ENCODE measurements at regions not wholly inside any gene's neighbourhood (a gene's known extent, or its start where the extent isn't known, plus 50 kb on each side); places are given as distances from the start of the nearest gene placed in this dataset.
"Not testable (repeated sequence)": the region's sequence is repeated elsewhere in the genome, so short reads cannot be mapped to it uniquely, and the experiment has no call there.

DNA sequence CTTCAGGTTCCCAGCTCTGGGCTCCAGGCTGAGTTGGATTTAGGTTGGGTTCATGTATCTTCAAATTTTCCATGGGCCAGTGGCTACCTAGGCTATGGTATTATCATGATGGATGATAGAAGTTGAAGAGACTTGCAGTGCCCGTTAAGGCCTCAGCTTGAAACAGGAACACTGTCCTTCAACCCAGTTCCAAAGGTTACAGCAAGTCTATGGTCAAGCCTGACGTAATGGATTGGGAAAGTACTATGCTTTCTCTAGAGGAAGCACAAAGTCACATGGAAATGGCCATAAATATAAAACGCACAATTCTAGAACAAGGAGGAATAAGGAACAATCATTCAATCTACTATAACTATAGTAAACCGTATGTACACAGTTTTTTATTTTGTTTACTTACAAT, 593.2 kb downstream of the ZEB2 start:
- peaks cover 7% of the 10 kb centered on the region; the same call in 1 of the 2 replicates for H3K9me3 ChIP-seq (ENCODE audit: insufficient read depth, low read length)
- H3K4me3 ChIP-seq (ENCODE audit: insufficient read length, low read depth) = no peak overlapping the region
- H3K27me3 ChIP-seq (ENCODE audit: insufficient read depth, insufficient read length) = no peaks in the 10 kb centered on the region
- no peak for TF ChIP-seq YY1 (IDR thresholded peaks at IDR 0.05; ENCODE audit: insufficient read depth, insufficient read length)
- no peak for TF ChIP-seq ZNF274 (IDR thresholded peaks at IDR 0.05; ENCODE audit: low read depth, low read length)
- TF ChIP-seq SUZ12 (IDR thresholded peaks at IDR 0.05; ENCODE audit: extremely low read depth, insufficient read depth, insufficient read length) = no peak
- no peak for DNase-seq (ENCODE audit: low read depth, low spot score)
- no peak overlapping the region for H3K9ac ChIP-seq (ENCODE audit: insufficient read length, low read depth)
- no peaks in the 10 kb centered on the region for H3K4me1 ChIP-seq (ENCODE audit: insufficient read depth, insufficient read length)
- H3K36me3 ChIP-seq (ENCODE audit: insufficient read depth, insufficient read length, low read length) = no peaks in the 10 kb centered on the region

DNA sequence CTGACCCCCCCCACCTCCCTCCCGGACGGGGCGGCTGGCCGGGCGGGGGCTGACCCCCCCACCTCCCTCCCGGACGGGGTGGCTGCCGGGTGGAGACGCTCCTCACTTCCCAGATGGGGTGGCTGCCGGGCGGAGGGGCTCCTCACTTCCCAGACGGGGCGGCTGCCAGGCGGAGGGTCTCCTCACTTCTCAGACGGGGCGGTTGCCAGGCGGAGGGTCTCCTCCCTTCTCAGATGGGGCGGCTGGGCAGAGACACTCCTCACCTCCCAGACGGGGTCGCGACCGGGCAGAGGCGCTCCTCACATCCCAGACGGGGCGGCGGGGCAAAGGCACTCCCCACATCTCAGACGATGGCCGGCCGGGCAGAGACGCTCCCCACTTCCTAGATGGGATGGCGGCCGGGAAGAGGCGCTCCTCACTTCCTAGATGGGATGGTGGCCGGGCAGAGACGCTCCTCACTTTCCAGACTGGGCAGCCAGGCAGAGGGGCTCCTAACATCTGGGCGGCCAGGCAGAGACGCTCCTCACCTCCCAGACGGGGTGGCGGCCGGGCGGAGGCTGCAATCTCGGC, 597.6 kb downstream of the ZEB2 start:
- H3K27me3 ChIP-seq (ENCODE audit: insufficient read depth, insufficient read length); H3K4me1 ChIP-seq (ENCODE audit: insufficient read depth, insufficient read length); H3K36me3 ChIP-seq (ENCODE audit: insufficient read depth, insufficient read length, low read length); DNase-seq (ENCODE audit: low read depth, low spot score); H3K9ac ChIP-seq (ENCODE audit: insufficient read length, low read depth); H3K4me3 ChIP-seq (ENCODE audit: insufficient read length, low read depth): not testable (repeated sequence)
- H3K9me3 ChIP-seq (ENCODE audit: insufficient read depth, low read length) = peaks cover 32% of the 10 kb centered on the region; the same call in 1 of the 2 replicates

DNA sequence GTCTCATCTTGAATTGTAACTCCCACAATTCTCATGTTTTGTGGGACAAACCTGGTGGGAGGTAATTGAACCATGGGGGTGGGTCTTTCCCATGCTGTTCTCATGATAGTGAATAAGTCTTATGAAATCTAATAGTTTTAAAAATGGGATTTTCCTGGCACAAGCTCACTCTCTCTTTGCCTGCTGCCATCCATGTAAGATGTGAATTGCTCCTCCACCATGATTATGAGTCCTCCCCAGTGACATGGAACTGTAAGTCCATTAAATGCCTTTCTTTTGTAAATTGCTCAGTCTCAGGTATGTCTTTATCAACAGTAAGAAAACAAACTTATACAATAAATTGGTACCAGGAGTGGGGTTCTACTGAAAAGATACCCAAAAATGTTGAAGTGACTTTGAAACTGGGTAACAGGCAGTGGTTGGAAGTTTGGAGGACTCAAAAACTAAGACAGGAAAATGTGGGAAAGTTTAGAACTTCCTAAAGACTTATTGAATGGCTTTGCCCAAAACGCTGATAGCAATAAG, 601.4 kb downstream of the ZEB2 start:
- H3K4me1 ChIP-seq (ENCODE audit: insufficient read depth, insufficient read length) = no peaks in the 10 kb centered on the region
- H3K27me3 ChIP-seq (ENCODE audit: insufficient read depth, insufficient read length) = no peaks in the 10 kb centered on the region
- H3K9me3 ChIP-seq (ENCODE audit: insufficient read depth, low read length) = peaks cover 32% of the 10 kb centered on the region; the same call in 1 of the 2 replicates
- H3K36me3 ChIP-seq (ENCODE audit: insufficient read depth, insufficient read length, low read length) = no peaks in the 10 kb centered on the region
- DNase-seq (ENCODE audit: low read depth, low spot score) = no peak
- H3K4me3 ChIP-seq (ENCODE audit: insufficient read length, low read depth) = no peak overlapping the region
- TF ChIP-seq ZNF274 (IDR thresholded peaks at IDR 0.05; ENCODE audit: low read depth, low read length) = no peak
- no peak for TF ChIP-seq SUZ12 (IDR thresholded peaks at IDR 0.05; ENCODE audit: extremely low read depth, insufficient read depth, insufficient read length)
- TF ChIP-seq YY1 (IDR thresholded peaks at IDR 0.05; ENCODE audit: insufficient read depth, insufficient read length) = no peak
- no peak overlapping the region for H3K9ac ChIP-seq (ENCODE audit: insufficient read length, low read depth)

DNA sequence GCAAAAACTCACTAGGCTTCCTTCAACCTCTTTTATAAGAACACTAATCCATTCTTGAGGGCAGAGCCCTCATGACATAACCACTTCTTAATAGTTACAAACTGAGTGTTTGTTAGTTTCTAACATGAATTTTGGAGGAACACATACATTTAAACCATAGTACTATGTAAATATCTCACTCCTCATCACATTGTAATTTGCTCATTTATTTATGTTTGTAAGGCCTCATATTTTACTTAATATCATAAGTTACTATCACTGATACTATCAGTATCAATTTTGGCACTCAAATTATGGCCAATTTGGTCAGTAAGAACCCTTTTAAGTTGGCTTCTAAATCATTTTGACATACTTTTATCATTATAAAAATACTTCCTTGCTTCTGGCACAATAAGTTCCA, 603.1 kb downstream of the ZEB2 start:
- no peak for DNase-seq (ENCODE audit: low read depth, low spot score)
- Histone ChIP-seq H3K9ac (ENCODE audit: insufficient read length, low read depth) (no peak overlapping the region), H3K9me3 (ENCODE audit: insufficient read depth, low read length) (peaks cover 26% of the 10 kb centered on the region; the same call in 1 of the 2 replicates), H3K27me3 (ENCODE audit: insufficient read depth, insufficient read length) (no peaks in the 10 kb centered on the region), H3K4me3 (ENCODE audit: insufficient read length, low read depth) (no peak overlapping the region), H3K4me1 (ENCODE audit: insufficient read depth, insufficient read length) (no peaks in the 10 kb centered on the region), H3K36me3 (ENCODE audit: insufficient read depth, insufficient read length, low read length) (no peaks in the 10 kb centered on the region)
- TF ChIP-seq ZNF274 (IDR thresholded peaks at IDR 0.05; ENCODE audit: low read depth, low read length) (no peak), SUZ12 (IDR thresholded peaks at IDR 0.05; ENCODE audit: extremely low read depth, insufficient read depth, insufficient read length) (no peak), YY1 (IDR thresholded peaks at IDR 0.05; ENCODE audit: insufficient read depth, insufficient read length) (no peak)

DNA sequence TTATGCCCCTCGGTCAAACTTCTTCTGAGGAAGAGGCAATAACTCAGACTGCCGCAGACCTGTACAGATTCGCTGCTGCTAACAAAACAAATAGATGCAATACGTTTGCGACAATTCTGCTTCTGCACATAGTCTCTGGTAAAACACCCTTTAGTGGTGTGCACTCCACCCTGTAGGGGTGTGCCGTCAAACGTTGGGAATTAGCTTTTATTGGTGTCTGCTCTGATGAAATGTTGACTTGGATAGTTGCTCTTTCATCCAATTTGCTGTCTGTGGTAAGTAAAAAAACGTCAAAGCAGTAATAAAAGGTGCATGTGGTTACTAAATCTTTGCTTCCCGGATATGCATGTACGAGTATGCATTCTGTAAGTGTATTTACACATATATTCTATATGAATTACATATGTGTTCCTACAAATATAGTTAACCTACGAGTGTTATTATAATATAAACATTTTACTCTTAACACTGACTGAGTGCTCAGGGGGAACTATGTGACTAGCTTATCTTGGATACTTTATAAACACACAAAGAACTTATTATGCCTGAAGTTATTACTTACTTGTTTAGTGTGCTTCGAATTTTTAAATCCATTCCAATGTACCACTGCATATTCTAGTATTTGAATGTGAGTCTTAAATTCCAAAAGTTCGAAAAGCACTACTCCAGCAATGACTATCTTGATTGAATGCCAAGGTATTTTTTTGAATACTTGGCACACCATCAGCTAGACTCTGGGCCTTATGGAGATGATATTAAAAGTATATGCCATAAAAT, 610.2 kb downstream of the ZEB2 start:
- DNase-seq (ENCODE audit: low read depth, low spot score) = no peak
- Histone ChIP-seq H3K27me3 (ENCODE audit: insufficient read depth, insufficient read length) (no peaks in the 10 kb centered on the region), H3K4me3 (ENCODE audit: insufficient read length, low read depth) (no peak overlapping the region), H3K9ac (ENCODE audit: insufficient read length, low read depth) (no peak overlapping the region), H3K36me3 (ENCODE audit: insufficient read depth, insufficient read length, low read length) (no peaks in the 10 kb centered on the region), H3K9me3 (ENCODE audit: insufficient read depth, low read length) (no peaks in the 10 kb centered on the region), H3K4me1 (ENCODE audit: insufficient read depth, insufficient read length) (no peaks in the 10 kb centered on the region)
- TF ChIP-seq ZNF274 (IDR thresholded peaks at IDR 0.05; ENCODE audit: low read depth, low read length) (no peak), SUZ12 (IDR thresholded peaks at IDR 0.05; ENCODE audit: extremely low read depth, insufficient read depth, insufficient read length) (no peak), YY1 (IDR thresholded peaks at IDR 0.05; ENCODE audit: insufficient read depth, insufficient read length) (no peak)

DNA sequence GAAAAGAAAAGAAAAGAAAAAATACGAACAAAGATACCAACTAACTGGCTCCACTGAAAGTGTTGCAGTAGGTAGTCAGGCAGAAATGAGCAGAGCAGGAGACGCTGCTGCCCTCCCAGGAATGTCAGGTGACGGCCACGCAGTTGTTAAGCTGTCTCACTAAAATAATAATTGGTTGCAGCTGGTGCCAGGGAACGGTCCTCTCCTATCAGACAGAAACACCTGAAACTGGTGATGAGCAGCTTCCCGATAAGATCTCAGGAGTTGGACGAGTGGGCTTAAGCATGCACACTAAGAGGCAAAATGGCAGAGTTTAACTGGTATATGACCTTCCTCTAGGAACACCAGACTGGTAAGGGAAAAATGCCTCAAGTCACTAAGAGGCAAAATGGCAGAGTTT, 611.1 kb downstream of the ZEB2 start:
- TF ChIP-seq ZNF274 (IDR thresholded peaks at IDR 0.05; ENCODE audit: low read depth, low read length) = no peak
- TF ChIP-seq SUZ12 (IDR thresholded peaks at IDR 0.05; ENCODE audit: extremely low read depth, insufficient read depth, insufficient read length) = no peak
- TF ChIP-seq YY1 (IDR thresholded peaks at IDR 0.05; ENCODE audit: insufficient read depth, insufficient read length) = no peak
- Histone ChIP-seq H3K36me3 (ENCODE audit: insufficient read depth, insufficient read length, low read length) (no peaks in the 10 kb centered on the region), H3K4me1 (ENCODE audit: insufficient read depth, insufficient read length) (no peaks in the 10 kb centered on the region), H3K9me3 (ENCODE audit: insufficient read depth, low read length) (no peaks in the 10 kb centered on the region), H3K4me3 (ENCODE audit: insufficient read length, low read depth) (no peak overlapping the region), H3K27me3 (ENCODE audit: insufficient read depth, insufficient read length) (no peaks in the 10 kb centered on the region), H3K9ac (ENCODE audit: insufficient read length, low read depth) (no peak overlapping the region)
- no peak for DNase-seq (ENCODE audit: low read depth, low spot score)

DNA sequence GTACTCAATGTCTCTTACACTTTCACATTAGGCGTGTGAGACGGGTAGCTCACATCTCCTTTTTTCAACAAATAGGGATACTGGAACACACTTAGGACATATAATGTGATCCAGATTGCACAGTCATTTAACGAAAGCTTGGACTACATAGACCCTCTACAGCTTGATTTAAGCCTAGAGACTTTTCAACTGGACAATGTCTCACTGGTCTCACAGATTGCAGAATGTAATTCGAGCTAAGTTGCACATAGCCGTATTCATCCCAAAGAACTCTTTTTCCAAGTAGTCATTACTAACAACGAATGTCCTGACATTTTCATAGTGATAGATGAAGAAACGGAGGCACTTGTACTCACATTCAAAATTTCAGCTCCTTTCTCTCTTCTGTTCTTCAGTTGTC, 612.1 kb downstream of the ZEB2 start:
- Histone ChIP-seq H3K9me3 (ENCODE audit: insufficient read depth, low read length) (no peaks in the 10 kb centered on the region), H3K27me3 (ENCODE audit: insufficient read depth, insufficient read length) (no peaks in the 10 kb centered on the region), H3K9ac (ENCODE audit: insufficient read length, low read depth) (no peak overlapping the region), H3K4me3 (ENCODE audit: insufficient read length, low read depth) (no peak overlapping the region), H3K36me3 (ENCODE audit: insufficient read depth, insufficient read length, low read length) (no peaks in the 10 kb centered on the region), H3K4me1 (ENCODE audit: insufficient read depth, insufficient read length) (no peaks in the 10 kb centered on the region)
- DNase-seq (ENCODE audit: low read depth, low spot score) = no peak
- TF ChIP-seq ZNF274 (IDR thresholded peaks at IDR 0.05; ENCODE audit: low read depth, low read length) = no peak
- TF ChIP-seq SUZ12 (IDR thresholded peaks at IDR 0.05; ENCODE audit: extremely low read depth, insufficient read depth, insufficient read length) = no peak
- no peak for TF ChIP-seq YY1 (IDR thresholded peaks at IDR 0.05; ENCODE audit: insufficient read depth, insufficient read length)

Data from NT2/D1 (cell line).